Keratinocyte (primary cell): ENCODE measurements at regions not wholly inside any gene's neighbourhood (a gene's known extent, or its start where the extent isn't known, plus 50 kb on each side); places are given as distances from the start of the nearest gene placed in this dataset.

Experiments
- CTCF ChIP-seq, 3 experiments: IDR thresholded peaks in 1 of 3; conservative IDR thresholded peaks in 1 of 3; optimal IDR thresholded peaks in 1 of 3; 2 replicates in 2 of 3; 3 replicates in 1 of 3; pipeline versions ENCODE3 to v1.5.1; 2011; ENCODE audit warnings: low read length in 3 of 3, mild to moderate bottlenecking in 3 of 3, moderate library complexity in 2 of 3, control low read depth in 1 of 3, inconsistent platforms in 1 of 3; ENCODE audit not compliant: insufficient read depth in 2 of 3; ENCODE audit errors: extremely low read depth in 1 of 3
- EZH2 ChIP-seq: IDR thresholded peaks from one replicate; pipeline ENCODE4 v1.6.1; 2012; ENCODE audit warnings: inconsistent platforms, mild to moderate bottlenecking, low read length, moderate library complexity

- TF ChIP-seq CTCF (optimal IDR thresholded peaks at IDR 0.05 in 1 of 3, IDR thresholded peaks at IDR 0.05 in 1 of 3, conservative IDR thresholded peaks at IDR 0.05 in 1 of 3; ENCODE audit: extremely low read depth in 1 of 3, insufficient read depth in 2 of 3, low read length in 3 of 3): no peak
- no peak for TF ChIP-seq EZH2
Observed at GRCh38 chr18:41790687-41791086, 164.3 kb upstream of the PIK3C3 start.
